Naive B cell (primary cell): ENCODE measurements at regions not wholly inside any gene's neighbourhood (a gene's known extent, or its start where the extent isn't known, plus 50 kb on each side); places are given as distances from the start of the nearest gene placed in this dataset.
"Not testable (repeated sequence)": the region's sequence is repeated elsewhere in the genome, so short reads cannot be mapped to it uniquely, and the experiment has no call there.

Experiments used
- ATAC-seq, 2 donors: fragments of 150-1000 bp; cut with Tn5 transposase; 2 replicates each; pipeline ENCODE4 v1.10.0; 2021; ENCODE audit warnings: low read depth in 2 of 2, mild to moderate bottlenecking in 2 of 2, moderate library complexity in 2 of 2
- DNase-seq: peaks from one replicate; pipeline ENCODE4 v3.0.0; 2022
- H3K27ac Mint-ChIP-seq, 6 donors: one replicate each; pipeline ENCODE4 v1.8.0; 2020 to 2022; ENCODE audit warnings: mild to moderate bottlenecking in 6 of 6, mixed read lengths in 6 of 6, moderate library complexity in 5 of 6, inconsistent platforms in 2 of 6
- H3K27me3 Mint-ChIP-seq, 3 donors: one replicate each; pipeline ENCODE4 v1.8.0; 2021 to 2022; ENCODE audit warnings: mixed read lengths in 3 of 3, mild to moderate bottlenecking in 1 of 3
- H3K36me3 Mint-ChIP-seq, 2 donors: one replicate each; pipeline ENCODE4 v1.8.0; 2020 to 2022; ENCODE audit warnings: mixed read lengths in 2 of 2, inconsistent platforms in 1 of 2, mild to moderate bottlenecking in 1 of 2
- H3K4me1 Mint-ChIP-seq, 3 donors: one replicate each; pipeline ENCODE4 v1.8.0; 2020 to 2022; ENCODE audit warnings: mixed read lengths in 3 of 3, inconsistent platforms in 1 of 3, mild to moderate bottlenecking in 1 of 3, moderate library complexity in 1 of 3
- H3K4me3 Mint-ChIP-seq, 8 donors: one replicate each; pipeline ENCODE4 v1.8.0; 2020 to 2022; ENCODE audit warnings: mild to moderate bottlenecking in 8 of 8, mixed read lengths in 8 of 8, moderate library complexity in 8 of 8, inconsistent platforms in 2 of 8
- H3K9me3 Mint-ChIP-seq, 7 donors: one replicate each; pipeline ENCODE4 v1.8.0; 2020 to 2022; ENCODE audit warnings: mixed read lengths in 7 of 7, mild to moderate bottlenecking in 5 of 7, inconsistent platforms in 2 of 7, moderate library complexity in 1 of 7

DNA sequence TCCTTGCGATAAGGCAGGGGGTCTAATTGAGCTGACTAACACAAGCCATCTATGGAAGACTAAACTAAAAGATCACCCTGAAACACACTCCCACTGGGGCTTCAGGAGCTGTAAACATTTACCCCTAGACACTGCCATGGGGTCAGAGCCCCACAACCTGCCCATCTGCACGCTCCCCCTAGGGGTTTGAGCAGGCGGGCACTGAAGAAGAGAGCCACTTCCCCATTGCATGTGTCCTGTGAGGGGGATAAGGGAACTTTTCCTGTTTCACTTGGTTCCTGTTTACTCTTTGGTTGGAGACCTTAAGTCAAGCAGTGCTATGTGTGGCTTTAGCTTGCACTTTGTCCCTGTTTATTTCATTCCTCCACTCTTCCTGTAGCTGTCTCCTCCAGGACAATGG, 1929.5 kb upstream of the CDH9 start:
- DNase-seq = no peak
- ATAC-seq = no peak
- Mint-ChIP-seq H3K4me3 (no peak overlapping the region), H3K27ac (peak overlapping the region in 1 of 6 donors; percentile 44), H3K9me3 (peaks cover 0 to 7% (median 3%) of the 10 kb centered on the region in 7 donors), H3K4me1 (no peaks in the 10 kb centered on the region), H3K27me3 (no peaks in the 10 kb centered on the region), H3K36me3 (no peaks in the 10 kb centered on the region)

DNA sequence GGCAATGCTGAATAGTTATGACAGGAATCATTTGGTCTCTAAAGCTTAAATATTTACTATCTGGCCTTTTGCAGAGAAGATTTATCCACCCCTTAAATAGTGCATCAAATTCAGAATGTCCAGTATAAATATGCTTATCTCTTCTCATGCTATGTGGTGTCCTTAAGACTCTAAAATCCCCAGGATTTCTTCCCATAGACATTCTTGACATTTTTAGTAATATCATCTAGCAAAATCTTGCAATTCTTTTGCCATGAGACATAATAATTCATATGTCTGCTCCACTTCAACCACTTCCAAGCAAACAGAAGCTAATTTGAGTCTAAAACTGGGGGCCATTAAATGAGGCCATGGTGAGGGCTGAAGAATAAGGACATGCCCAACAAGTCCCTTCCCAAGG, 1923.4 kb upstream of the CDH9 start:
- no peaks in the 10 kb centered on the region for H3K27me3 Mint-ChIP-seq
- DNase-seq = no peak
- H3K4me1 Mint-ChIP-seq = no peaks in the 10 kb centered on the region
- no peak overlapping the region for H3K27ac Mint-ChIP-seq
- no peak for ATAC-seq
- peaks cover 0 to 7% (median 0%) of the 10 kb centered on the region in 7 donors for H3K9me3 Mint-ChIP-seq
- no peak overlapping the region for H3K4me3 Mint-ChIP-seq
- H3K36me3 Mint-ChIP-seq = no peaks in the 10 kb centered on the region

DNA sequence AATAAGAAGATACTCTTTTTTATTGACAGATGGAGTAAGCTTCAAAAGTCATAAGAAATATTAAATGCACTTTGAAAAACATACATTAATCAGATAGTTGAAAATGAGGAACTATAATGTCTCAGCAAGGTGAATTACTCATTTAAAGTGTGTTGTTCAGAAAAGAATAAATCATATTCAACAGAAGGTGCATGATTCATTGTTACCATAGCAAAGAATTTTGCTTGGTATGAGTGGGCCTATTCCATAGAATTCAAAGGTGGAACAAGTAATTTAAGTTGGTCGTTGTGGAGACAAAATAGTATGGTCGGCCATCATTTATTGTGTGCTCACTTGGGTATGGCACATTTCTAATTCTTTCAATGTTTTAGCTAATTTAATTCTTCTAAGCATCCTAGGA, 1920.2 kb upstream of the CDH9 start:
- H3K9me3 Mint-ChIP-seq = peaks cover 0 to 7% (median 0%) of the 10 kb centered on the region in 7 donors
- no peaks in the 10 kb centered on the region for H3K27me3 Mint-ChIP-seq
- no peaks in the 10 kb centered on the region for H3K36me3 Mint-ChIP-seq
- no peak for ATAC-seq
- DNase-seq = no peak
- H3K27ac Mint-ChIP-seq = no peak overlapping the region
- H3K4me3 Mint-ChIP-seq = no peak overlapping the region
- no peaks in the 10 kb centered on the region for H3K4me1 Mint-ChIP-seq

DNA sequence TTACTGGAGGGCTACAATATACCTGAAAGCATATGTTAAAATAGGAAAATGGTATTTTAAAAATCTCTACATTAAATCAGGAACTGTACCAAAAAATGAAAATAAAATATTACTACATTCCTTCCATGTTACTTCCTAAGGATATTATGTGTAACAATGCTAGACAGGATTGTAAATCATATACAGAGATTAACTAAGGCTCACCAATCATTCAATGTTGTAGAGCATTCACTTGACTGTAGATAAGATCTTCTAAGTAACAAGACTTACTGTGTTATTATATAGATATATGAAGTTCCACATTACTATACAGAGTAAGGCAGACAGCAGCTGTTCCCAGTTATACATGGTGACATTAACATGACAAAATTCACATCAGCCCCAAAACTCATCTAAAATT, 1919.1 kb upstream of the CDH9 start:
- no peak overlapping the region for H3K27ac Mint-ChIP-seq
- no peaks in the 10 kb centered on the region for H3K4me1 Mint-ChIP-seq
- H3K27me3 Mint-ChIP-seq = no peaks in the 10 kb centered on the region
- DNase-seq = no peak
- no peak for ATAC-seq
- H3K36me3 Mint-ChIP-seq = no peaks in the 10 kb centered on the region
- H3K9me3 Mint-ChIP-seq = peaks cover 0 to 11% (median 3%) of the 10 kb centered on the region in 7 donors
- H3K4me3 Mint-ChIP-seq = no peak overlapping the region

DNA sequence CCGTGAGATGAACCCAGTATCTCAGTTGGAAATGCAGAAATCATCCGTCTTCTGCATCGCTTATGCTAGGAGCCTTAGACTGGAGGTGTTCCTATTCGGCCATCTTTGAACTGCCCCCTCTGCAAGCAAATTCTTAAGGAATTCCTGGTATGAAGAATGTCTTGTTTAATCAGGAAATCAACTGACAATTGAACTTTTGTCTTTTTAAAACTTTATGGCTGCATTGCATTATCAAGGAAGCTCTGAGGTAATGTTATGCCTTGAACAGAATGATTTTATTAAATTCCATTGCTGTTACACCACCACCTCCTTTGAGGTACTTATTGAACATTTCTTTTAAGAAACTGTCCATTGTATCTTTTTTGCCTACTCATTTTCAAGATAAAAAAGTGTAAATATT, 1915.7 kb upstream of the CDH9 start:
- H3K4me1 Mint-ChIP-seq = no peaks in the 10 kb centered on the region
- H3K36me3 Mint-ChIP-seq = no peaks in the 10 kb centered on the region
- H3K27me3 Mint-ChIP-seq = no peaks in the 10 kb centered on the region
- H3K4me3 Mint-ChIP-seq = no peak overlapping the region
- DNase-seq (no peak), ATAC-seq (no peak)
- peaks cover 0 to 15% (median 3%) of the 10 kb centered on the region in 7 donors for H3K9me3 Mint-ChIP-seq
- H3K27ac Mint-ChIP-seq = no peak overlapping the region

DNA sequence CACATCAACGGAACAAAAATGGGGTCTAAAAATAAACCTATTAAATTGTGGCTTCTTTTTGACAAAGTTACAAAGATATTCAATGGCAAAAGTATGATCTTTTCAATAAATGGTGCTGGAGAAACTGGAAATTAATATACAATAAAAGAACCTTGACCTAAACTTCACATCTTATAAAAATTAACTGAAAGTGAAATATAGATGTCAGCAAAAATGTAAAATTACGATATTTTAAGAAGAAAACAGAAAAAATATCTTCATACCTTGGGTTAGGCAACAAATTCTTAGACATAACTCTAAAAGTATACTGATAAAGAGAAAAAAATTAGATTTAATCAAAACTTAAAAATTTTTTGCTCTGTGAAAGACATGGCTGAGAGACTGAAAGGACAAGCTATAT, 1909.5 kb upstream of the CDH9 start:
- no peak for ATAC-seq
- no peak overlapping the region for H3K27ac Mint-ChIP-seq
- no peaks in the 10 kb centered on the region for H3K27me3 Mint-ChIP-seq
- no peaks in the 10 kb centered on the region for H3K4me1 Mint-ChIP-seq
- DNase-seq = no peak
- H3K36me3 Mint-ChIP-seq = no peaks in the 10 kb centered on the region
- no peak overlapping the region for H3K4me3 Mint-ChIP-seq
- peaks cover 0 to 14% (median 3%) of the 10 kb centered on the region in 7 donors for H3K9me3 Mint-ChIP-seq

DNA sequence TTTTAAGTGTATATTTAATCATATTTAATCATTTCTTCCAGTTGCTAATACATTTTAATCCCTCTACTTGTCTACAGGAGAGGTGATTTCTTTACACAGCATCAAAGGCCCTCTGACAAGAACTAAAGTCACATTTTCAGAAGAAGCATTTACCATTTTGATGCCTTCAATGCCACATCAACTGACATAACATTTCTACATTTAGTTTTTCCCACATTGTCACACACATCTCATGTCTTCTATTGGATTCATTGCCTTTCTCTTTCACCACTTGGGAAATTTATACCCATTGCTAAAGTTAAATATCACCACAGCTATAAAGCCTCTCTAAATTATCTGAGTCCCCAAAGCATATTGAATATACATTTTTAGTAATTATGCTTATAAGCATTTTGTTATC, 1907.5 kb upstream of the CDH9 start:
- Mint-ChIP-seq H3K4me3 (no peak overlapping the region), H3K36me3 (no peaks in the 10 kb centered on the region), H3K4me1 (no peaks in the 10 kb centered on the region), H3K27me3 (no peaks in the 10 kb centered on the region), H3K27ac (no peak overlapping the region), H3K9me3 (peaks cover 0 to 8% (median 2%) of the 10 kb centered on the region in 7 donors)
- ATAC-seq = no peak
- DNase-seq = no peak

DNA sequence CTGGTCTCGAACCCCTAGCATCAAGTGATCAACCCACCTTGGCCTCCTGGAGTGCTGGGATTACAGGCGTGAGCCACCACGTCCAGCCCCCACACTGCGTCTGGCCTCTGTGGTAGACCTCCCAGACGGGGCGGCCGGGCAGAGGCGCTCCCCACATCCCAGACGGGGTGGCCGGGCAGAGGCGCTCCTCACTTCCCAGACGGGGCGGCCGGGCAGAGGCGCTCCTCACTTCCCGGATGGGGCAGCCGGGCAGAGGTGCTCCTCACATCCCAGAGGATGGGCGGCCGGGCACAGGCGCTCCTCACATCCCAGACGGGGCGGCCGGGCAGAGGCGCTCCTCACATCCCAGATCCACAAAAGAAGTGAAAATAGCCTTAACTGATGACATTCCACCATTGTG, 1891.0 kb upstream of the CDH9 start:
- ATAC-seq, H3K36me3 Mint-ChIP-seq, H3K27ac Mint-ChIP-seq, H3K4me3 Mint-ChIP-seq, H3K27me3 Mint-ChIP-seq, DNase-seq, H3K4me1 Mint-ChIP-seq: not testable (repeated sequence)
- peaks cover 2 to 21% (median 11%) of the 10 kb centered on the region in 7 donors for H3K9me3 Mint-ChIP-seq

DNA sequence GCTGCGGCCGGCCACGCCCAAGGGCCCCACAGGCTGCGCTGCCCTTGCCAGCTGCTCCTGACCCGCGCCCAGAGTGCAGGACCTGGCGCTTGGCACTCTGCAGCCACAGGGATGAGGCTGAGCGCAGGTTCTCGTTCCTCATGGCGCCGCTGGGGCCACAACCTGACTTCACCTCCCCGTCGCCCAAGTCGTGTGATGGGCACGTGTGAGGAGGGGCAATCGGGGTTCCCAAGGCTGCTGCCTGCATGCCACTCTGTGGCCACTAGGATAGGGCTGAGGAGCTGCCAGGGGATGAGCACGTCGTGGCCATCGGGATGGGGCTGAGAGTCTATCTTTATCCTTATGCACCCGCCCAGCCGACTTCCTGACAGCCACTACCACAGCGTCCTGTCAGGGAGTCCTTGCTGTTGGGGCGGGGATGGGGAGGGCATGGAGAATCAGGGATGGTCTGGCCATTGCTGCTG, 1890.0 kb upstream of the CDH9 start:
- not testable (repeated sequence) for H3K27me3 Mint-ChIP-seq, H3K36me3 Mint-ChIP-seq, H3K27ac Mint-ChIP-seq, H3K4me3 Mint-ChIP-seq, H3K4me1 Mint-ChIP-seq, ATAC-seq, DNase-seq
- peaks cover 2 to 21% (median 11%) of the 10 kb centered on the region in 7 donors for H3K9me3 Mint-ChIP-seq

DNA sequence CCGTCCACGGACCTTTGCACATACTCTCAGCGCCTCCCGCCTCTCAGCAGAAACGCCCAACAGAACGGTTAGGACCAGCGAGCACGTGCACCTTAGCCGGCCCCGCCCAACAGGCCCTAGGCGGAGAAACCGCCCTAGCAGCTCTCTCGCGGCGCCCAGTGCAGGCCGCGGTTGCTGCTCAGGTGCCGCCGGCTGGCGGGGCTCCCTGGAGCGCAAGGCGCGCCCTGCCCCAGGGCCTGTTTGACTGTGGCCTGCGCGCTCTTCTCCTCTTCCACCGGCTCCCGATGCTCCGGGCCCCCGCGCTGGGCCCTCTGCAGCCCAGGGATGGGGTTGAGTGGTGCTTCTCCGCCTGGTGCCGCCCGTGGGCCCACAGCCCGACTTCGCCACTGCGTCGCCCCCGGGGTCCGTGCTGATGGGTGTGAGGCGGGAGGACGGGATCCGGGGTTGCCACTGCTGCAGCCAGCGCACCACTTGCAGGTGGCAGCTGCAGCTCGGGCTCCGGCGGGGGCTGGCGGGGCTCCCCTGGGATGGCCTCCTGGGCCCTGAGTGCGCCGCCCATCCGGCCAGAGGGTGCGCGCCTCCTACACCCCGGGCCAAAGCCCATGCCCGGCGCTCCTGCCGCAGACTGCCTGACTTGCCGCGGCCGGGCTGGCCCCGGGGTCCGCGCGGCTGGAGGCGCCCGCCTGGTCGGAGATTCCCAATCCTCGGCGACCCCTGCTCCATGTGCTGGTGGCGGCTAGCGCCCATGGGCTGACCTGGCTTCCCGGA, 1889.4 kb upstream of the CDH9 start:
- Mint-ChIP-seq H3K9me3 (peaks cover 2 to 21% (median 11%) of the 10 kb centered on the region in 7 donors), H3K27me3 (peaks cover 0 to 4% (median 0%) of the 10 kb centered on the region in 3 donors), H3K4me1 (no peaks in the 10 kb centered on the region), H3K27ac (no peak overlapping the region), H3K36me3 (no peaks in the 10 kb centered on the region), H3K4me3 (no peak overlapping the region)
- ATAC-seq (no peak), DNase-seq (no peak)

DNA sequence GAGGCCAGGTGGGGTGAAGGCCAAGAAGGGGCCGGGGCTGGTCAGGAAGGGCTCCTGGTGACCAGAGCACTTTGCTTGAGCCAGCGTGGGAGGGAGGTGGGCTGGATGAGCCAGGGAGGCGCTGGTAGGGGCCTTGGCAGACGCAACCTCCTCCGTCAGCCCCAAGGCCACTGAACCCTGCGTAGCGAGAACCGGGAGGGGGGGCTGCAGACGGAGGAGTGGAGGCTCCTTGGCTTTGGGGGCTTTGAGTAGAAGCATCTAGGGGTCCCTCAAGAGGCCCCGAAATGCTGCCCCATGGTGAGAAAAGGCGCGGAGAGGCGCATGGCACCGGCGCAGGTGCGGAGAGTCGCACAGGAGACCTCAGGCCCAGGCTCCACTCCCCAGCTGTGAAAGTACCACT, 1888.0 kb upstream of the CDH9 start:
- Mint-ChIP-seq H3K4me1 (no peaks in the 10 kb centered on the region), H3K36me3 (no peaks in the 10 kb centered on the region), H3K27me3 (peaks cover 0 to 4% (median 0%) of the 10 kb centered on the region in 3 donors), H3K9me3 (peaks cover 2 to 21% (median 8%) of the 10 kb centered on the region in 7 donors), H3K4me3 (no peak overlapping the region), H3K27ac (no peak overlapping the region)
- ATAC-seq = no peak
- no peak for DNase-seq

DNA sequence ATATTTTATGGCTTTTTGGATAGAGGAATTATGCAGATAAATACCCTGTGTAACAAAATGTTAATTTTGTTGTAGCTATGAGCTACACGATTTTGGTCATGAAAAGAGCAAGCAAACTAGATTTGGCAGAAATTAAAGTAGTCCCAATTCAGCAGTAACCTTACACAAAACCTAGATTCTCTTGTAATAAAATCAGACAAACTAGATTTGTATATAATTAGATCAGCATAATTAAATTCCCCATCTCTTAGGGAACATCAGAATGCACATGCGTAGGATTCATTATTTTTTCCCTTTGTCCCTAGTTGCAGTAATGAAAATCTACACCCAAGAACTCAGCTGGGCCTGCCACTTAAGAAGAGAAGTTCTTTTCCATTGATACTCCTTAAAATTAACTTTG, 1879.2 kb upstream of the CDH9 start:
- Mint-ChIP-seq H3K27me3 (no peaks in the 10 kb centered on the region), H3K9me3 (peaks cover 0 to 15% (median 3%) of the 10 kb centered on the region in 7 donors), H3K27ac (no peak overlapping the region), H3K36me3 (no peaks in the 10 kb centered on the region), H3K4me1 (no peaks in the 10 kb centered on the region), H3K4me3 (no peak overlapping the region)
- DNase-seq (no peak), ATAC-seq (no peak)

DNA sequence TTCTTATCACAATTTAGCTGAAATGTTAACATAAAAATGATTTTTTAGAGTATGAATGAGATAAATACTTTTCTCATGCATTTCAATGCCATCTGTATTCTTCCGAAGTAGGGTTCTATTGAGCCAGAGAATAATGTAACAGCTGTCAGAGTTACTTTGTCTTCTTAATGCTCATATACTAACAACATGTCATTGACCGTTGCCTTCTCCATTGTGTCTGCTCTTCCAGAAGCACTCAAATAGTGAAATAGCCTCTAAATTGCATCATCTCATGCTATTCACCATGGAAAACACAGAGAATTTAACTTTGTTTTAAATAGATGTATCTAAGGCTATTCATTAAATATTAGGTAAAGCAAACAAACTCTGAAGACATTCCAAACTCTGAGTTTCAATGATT, 1875.9 kb upstream of the CDH9 start:
- ATAC-seq (no peak), DNase-seq (no peak)
- Mint-ChIP-seq H3K4me1 (no peaks in the 10 kb centered on the region), H3K4me3 (no peak overlapping the region), H3K36me3 (no peaks in the 10 kb centered on the region), H3K27me3 (no peaks in the 10 kb centered on the region), H3K9me3 (peaks cover 0 to 14% (median 6%) of the 10 kb centered on the region in 7 donors), H3K27ac (no peak overlapping the region)

DNA sequence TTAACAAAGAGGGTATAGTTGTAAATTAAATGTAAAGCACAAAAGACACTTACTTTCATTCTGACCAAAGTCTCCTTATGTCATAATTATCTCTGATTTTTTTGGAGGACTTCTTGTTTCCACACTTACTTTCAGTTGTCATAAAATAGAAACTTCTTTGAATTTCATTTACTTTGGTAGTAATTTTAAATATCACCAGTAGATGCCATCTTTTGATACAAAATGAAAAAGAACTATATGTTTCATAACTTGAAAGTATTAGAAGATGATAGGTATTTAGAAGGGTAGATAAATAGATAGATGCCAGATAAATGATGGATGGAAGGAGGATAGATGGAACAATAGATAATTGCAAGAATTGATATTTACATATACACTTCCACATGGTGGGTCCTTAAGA, 1865.3 kb upstream of the CDH9 start:
- ATAC-seq = no peak
- H3K27me3 Mint-ChIP-seq = no peaks in the 10 kb centered on the region
- no peak for DNase-seq
- H3K9me3 Mint-ChIP-seq = peaks cover 0 to 5% (median 0%) of the 10 kb centered on the region in 7 donors
- no peak overlapping the region for H3K27ac Mint-ChIP-seq
- H3K4me1 Mint-ChIP-seq = no peaks in the 10 kb centered on the region
- H3K36me3 Mint-ChIP-seq = no peaks in the 10 kb centered on the region
- H3K4me3 Mint-ChIP-seq = no peak overlapping the region
